ENCODE measurements at regions not wholly inside any gene's neighbourhood (a gene's known extent, or its start where the extent isn't known, plus 50 kb on each side); places are given as distances from the start of the nearest gene placed in this dataset.

- TF ChIP-seq CTCF (IDR thresholded peaks at IDR 0.05) (no peak), POLR2AphosphoS5 (IDR thresholded peaks at IDR 0.05; ENCODE audit: low read depth, low read length) (no peak), FOXM1 (IDR thresholded peaks at IDR 0.05; ENCODE audit: low read depth) (no peak), TAF1 (IDR thresholded peaks at IDR 0.05; ENCODE audit: borderline replicate concordance, low read depth, low read length) (no peak)
Observed at GRCh38 chr11:22510741-22511140, 114.9 kb downstream of the FANCF start.

Data from SK-N-SH (cell line).